ENCODE measurements at regions not wholly inside any gene's neighbourhood (a gene's known extent, or its start where the extent isn't known, plus 50 kb on each side); places are given as distances from the start of the nearest gene placed in this dataset.

DNA sequence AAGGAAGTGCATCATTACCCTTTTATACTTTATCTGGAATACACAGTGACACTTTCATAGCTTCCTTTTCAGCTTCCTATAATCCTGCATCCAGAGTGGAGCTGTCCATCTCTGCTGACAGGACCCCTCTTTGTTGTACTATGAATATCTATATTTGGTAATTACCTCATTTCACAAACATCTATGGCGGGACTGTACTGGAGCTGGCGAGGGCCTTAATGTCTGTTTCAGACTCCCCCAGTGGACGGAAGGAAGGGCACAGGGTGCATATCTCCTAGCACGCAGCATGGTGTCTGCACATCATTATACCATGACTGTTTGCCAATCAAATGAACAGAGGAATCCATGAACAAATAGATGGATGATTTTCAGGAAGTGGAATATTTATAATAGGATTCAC is 142.3 kb downstream of the SOX11 start:
- in situ Hi-C loops (cut with HindIII; ENCODE audit: low sequenced_read_pairs): no loop called here
- DNase-seq (ENCODE audit: low spot score): no peak

DNA sequence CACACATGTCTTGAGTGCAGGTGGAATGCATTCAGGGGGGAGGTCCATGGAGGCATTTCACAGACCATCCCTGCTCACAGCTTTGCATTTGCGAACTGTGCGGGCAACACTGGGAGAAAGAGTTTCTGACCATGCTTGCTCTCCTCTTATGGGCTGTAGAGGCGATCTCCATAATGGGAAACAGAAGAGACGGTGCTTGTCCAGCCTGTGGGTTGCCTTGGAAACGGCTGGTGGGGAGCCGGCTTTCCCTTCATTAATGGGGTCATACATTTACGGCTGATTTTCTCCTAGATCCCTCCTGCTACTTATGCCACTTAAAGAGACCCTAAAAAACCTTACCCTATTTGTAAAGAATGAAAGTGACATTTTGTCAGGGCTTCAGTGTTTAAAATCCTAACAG is 147.4 kb downstream of the SOX11 start:
- in situ Hi-C loops (cut with HindIII; ENCODE audit: low sequenced_read_pairs): no loop called here
- no peak for DNase-seq (ENCODE audit: low spot score)

DNA sequence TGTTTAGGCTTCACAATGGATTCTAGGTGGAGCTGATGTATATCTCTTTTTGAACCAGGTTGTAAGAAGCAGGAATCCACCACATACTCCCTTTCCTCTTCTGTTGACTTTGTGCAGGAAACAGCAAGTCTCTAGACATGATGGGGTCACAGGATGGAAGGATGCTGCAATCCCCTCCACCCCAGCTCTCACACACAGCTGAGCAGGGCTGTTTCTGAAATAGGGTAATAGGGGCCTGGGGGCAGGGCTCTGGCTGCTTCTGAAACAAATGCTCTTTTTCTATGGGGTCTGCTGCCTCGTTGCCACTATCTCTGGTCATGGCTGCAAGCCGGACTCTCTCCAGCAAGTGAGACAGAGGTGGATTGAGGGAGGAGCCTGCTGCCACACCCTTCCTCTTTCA is 148.9 kb downstream of the SOX11 start:
- DNase-seq (ENCODE audit: low spot score): no peak
- in situ Hi-C loops (cut with HindIII; ENCODE audit: low sequenced_read_pairs): no loop called here

DNA sequence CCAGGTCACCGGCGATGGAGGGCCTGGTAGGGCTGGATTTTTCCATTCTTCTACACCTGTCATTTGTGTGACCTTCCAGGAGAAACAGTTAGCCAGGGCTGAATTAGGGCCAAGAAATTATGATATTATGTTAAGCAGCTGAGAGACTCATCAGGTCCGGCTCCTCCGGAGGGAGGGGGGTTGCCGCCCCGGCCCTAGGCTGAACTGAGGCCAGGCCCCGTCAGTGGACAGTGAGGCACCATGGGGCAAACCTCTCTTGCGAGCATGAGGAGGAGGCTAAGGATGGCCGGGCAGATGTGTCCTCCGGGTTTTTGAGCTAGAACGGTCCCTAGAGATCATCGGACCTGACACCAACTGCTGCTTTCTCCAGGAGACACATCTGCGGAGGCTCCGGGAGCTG is 150.1 kb downstream of the SOX11 start:
- DNase-seq (ENCODE audit: low spot score): no peak
- in situ Hi-C loops (cut with HindIII; ENCODE audit: low sequenced_read_pairs): no loop called here

DNA sequence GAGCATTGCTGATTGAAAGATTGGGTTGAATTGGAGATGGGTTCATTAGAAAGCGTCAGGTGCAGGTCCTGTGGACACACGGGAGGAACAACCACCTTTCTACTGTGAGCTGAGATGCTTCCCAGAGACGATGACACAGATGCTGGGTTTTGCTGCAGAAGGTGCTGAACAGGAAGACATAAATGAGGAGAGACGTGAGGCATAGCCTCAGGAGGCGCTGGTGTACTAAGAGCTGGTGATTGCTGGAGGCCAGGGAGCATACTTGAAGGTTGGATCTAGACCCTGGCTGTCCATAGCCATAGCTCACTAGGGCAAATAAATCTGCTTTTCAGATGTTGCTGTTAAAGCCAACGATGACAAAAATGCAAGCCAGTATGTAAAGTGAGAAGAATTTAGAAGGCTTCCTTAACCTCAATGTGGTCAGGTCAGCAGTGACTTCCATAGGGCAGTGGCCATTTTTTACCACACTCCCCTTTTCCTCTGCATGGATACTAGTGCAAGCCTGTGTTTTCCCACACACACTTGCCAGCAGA is 153.7 kb downstream of the SOX11 start:
- DNase-seq (ENCODE audit: low spot score): no peak
- in situ Hi-C loops (cut with HindIII; ENCODE audit: low sequenced_read_pairs): no loop called here

DNA sequence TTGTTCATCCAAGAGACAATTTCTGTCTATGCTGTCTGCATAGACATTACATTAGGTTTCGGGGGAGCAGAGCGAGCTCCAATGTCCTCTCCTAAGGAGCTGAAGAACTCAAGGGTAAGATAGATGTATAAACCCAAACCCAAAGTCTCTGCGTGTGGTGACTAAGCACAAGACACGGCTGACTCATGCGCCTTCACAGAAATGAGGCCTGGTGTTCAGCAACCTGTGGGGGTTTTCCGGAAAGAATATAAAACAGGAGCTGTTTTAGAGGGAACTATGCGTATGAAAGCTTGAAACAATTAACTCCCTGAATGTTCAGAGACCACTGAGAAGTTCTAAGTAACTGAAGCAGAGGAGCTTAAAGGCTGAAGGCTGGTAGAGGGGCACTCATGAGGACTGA is 154.7 kb downstream of the SOX11 start:
- in situ Hi-C loops (cut with HindIII; ENCODE audit: low sequenced_read_pairs): no loop called here

DNA sequence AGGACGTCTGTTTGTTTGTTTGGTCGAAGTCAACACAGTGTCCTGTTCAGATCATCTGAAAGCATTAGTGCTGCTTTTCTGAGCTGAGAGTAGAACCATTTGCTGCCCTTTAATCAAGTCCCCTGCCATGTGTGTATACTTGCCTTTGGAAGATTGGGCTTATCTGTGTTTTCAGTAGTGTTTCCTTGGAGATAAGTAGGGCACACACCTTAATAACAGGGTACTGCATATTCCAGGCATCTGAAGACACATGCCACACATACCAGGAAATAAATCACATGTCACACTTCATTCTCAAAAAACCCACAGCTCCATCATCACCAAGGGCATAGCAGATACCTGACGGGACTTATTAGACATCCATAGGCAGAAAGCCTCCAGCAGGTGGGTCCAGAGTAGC is 157.4 kb downstream of the SOX11 start:
- in situ Hi-C loops (cut with HindIII; ENCODE audit: low sequenced_read_pairs): no loop called here
- no peak for DNase-seq (ENCODE audit: low spot score)

More for the DNA sequence above, 154.7 kb downstream of the SOX11 start:
- no peak for DNase-seq (ENCODE audit: low spot score)

DNA sequence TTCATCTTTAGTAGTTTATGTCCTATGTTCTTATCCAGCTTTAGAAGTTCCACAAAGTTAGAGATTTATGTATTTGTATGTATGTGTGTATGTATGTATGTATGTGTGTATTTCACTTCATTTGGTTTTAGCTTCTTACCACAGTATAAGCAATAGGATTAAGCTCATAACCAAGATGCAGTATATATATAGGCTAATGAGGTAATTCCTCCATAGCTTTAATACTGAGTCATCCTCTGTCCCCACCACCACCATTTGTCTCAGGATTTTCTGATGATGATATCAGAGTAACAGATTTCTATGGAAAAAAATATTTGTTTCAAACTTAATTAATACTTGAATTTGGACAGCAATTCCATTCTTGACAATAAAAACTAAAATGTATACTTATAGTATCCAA is 159.2 kb downstream of the SOX11 start:
- in situ Hi-C loops (cut with HindIII; ENCODE audit: low sequenced_read_pairs): no loop called here
- DNase-seq (ENCODE audit: low spot score): no peak

DNA sequence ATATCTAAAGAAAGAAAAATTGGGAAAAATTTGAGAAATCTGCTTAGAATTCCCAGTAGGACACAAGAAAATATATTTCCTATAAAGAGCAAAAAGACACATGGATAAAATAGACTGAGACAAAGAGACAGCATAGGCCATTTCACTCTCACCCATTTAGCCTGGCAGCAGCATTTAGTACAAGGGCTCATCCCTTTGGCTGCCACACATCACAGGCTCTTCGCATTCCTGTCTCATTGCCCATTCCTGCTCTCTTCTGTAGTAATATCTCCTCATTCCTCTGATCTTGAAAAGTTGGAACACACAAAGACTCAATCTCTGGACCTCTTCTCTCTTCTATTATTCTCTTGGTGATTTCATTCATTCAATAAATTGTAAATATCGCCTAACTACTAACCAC is 162.6 kb downstream of the SOX11 start:
- in situ Hi-C loops (cut with HindIII; ENCODE audit: low sequenced_read_pairs): no loop called here

DNA sequence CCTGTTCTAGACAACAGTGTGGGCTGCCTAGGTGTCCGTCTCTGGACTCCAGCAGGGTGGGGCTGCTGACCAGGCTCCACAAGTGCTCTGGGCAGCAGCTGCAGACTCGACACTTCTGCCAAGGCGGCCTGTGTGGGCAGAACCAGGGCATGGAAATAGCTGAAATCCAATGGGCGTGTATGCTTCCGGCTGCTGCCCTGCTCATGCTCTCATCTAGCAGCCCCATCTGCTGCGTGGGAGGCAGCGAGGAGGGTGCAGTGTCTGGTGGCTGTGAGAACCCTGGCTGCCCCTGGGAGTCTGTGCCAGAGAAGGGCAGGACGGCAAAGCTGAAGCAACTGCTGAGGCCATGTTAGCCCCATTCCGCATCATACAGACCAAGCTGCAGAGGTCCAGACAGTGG is 174.9 kb downstream of the SOX11 start:
- in situ Hi-C loops (cut with HindIII; ENCODE audit: low sequenced_read_pairs): no loop called here

More for the DNA sequence above, 162.6 kb downstream of the SOX11 start:
- DNase-seq (ENCODE audit: low spot score): no peak

DNA sequence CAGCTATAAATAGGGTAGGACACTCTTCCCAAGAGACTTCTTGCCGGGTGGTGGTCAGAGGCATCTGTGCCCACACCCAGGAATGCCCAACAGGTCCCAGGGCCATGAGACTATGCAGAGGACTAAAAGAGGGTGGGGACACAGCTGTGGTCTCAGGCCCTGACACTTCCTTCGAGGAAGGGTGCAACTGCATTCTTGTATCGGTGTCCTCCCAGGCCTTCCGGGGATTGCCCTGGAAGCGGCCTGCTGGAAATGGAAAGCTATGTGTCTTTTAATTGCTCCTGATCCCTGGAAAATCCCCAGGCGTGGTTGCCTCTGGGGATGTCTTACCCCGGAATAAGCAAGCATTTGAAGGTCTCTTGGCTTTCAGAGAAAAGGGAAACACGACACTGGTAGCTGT is 176.7 kb downstream of the SOX11 start:
- no peak for DNase-seq (ENCODE audit: low spot score)
- in situ Hi-C loops (cut with HindIII; ENCODE audit: low sequenced_read_pairs): no loop called here

More for the DNA sequence above, 174.9 kb downstream of the SOX11 start:
- no peak for DNase-seq (ENCODE audit: low spot score)

DNA sequence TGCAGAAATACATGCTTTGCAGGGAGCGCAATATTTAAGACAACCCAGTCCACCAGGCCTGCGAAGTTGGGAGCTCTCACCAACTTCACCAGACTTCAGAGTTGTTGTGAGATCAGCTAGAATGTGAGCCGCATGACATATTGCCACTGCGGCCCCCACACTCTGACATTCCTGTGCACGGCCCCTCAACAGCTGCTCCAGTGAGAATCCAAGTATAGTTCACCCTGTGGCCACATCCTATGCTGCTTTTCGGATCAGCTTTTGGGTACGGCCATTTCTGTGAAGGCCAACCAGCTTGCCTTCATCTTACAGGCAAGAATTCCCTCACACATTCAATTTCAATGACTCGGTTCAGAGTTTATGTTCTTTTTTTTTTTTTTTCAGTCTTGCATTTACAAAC is 177.8 kb downstream of the SOX11 start:
- no peak for DNase-seq (ENCODE audit: low spot score)
- in situ Hi-C loops (cut with HindIII; ENCODE audit: low sequenced_read_pairs): no loop called here

DNA sequence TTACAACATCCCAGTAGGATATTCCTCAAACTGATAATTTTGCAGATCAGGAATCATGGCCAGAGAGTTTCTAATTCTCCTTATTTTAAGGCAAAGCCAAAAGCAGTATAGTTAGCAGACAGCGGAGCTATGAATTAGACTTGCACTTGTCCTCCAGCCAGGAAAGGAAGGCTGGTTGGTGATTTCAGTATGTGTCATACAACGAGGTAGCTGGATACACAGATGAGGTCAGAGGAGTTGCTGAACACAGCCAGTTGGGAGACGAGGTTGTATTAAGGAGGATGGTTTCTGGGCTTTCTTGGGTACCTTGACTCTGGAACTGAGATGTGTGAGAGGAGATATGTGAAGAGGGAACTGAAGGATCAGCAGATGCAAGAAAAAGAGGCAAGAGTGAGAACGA is 185.2 kb downstream of the SOX11 start:
- in situ Hi-C loops (cut with HindIII; ENCODE audit: low sequenced_read_pairs): no loop called here
- DNase-seq (ENCODE audit: low spot score): no peak

DNA sequence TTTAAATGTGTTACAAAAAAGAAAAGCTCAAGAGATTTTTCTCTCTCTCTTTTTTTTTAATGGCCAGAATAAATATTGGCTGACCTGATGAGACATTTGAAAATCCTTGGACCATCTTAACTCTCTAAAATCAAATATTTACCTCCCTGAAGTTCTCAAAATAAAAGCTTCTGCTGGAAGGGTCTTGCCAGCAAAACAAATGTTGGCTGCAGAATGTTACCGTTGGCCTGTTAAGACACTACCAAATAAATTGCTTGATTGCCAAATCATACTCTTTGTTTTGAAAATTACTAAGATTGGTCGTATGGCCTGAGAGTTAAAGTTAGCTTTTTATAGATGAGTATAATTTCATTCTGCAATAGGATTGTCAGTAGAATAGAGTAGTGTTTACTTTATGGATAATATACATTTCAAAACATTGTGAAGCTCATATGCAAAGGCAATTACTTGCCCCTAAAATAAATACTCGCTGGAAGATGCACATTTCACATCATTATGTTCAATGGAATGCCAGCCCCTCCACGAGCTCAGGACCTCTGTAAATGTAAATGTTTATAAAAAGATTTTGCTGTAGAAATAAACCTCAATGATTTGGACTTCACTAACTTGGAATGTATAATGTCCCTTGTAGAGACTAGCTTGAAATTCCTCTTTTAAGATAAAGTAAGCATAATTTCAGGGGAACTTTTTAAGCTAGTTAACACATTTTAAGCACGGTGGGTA is 193.4 kb downstream of the SOX11 start:
- DNase-seq (ENCODE audit: low spot score): no peak
- in situ Hi-C loops (cut with HindIII; ENCODE audit: low sequenced_read_pairs): no loop called here

DNA sequence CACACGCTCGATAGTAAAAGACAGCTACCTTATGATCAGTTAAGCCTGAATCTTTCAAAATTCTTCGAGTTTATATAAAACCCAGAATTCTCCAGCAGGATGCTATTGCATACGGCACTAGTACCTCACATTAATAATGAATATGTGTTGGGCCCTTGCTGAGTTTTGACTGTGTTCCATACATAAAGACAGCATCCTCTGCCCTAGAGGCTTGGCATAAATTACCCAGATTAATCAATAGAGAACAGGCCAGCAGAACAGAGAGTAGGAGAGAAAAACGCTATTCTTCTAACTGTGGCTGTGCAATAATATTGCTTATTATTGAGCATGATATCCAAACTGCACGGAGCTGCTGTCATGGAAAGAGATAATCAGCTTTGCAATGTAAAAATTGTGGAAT is 194.3 kb downstream of the SOX11 start:
- no peak for DNase-seq (ENCODE audit: low spot score)
- in situ Hi-C loops (cut with HindIII; ENCODE audit: low sequenced_read_pairs): no loop called here

DNA sequence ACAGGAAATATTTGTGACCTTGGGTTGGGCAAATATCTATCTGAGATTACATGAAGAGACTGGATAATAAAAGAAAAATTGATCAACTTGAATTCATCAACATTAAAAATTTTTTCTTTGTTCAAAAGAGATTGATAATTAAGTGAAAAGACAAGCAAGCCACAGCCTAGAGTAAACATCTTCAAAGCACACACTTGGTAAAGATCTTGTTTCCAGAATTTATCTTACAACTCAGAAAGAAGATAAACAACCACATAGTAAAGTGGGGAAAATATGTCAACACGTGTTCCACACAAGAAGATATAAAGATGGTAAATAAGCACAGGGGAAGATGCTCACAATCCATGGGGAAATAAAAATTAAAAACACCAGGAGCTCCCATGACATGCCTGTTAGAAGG is 195.9 kb downstream of the SOX11 start:
- in situ Hi-C loops (cut with HindIII; ENCODE audit: low sequenced_read_pairs): no loop called here

DNA sequence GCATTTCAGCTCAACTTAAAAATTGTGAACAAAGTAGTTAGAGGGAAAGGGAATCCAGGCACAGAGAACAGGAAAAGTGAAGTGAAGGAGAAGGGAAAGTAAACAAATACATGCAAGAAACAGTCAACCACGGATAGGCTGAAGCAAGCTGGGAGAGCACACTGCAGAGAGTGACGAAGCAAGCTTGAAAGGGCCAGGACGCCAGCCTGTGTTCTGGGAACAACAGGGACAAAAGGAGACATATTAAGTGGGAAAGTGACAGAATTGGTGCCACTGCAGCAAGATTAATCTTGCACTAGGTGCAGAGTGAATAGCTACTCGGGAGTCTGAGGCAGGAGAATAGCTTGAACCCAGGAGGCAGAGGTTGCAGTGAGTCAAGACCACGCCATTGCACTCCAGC is 197.3 kb downstream of the SOX11 start:
- no peak for DNase-seq (ENCODE audit: low spot score)
- in situ Hi-C loops (cut with HindIII; ENCODE audit: low sequenced_read_pairs): no loop called here

More for the DNA sequence above, 195.9 kb downstream of the SOX11 start:
- no peak for DNase-seq (ENCODE audit: low spot score)

DNA sequence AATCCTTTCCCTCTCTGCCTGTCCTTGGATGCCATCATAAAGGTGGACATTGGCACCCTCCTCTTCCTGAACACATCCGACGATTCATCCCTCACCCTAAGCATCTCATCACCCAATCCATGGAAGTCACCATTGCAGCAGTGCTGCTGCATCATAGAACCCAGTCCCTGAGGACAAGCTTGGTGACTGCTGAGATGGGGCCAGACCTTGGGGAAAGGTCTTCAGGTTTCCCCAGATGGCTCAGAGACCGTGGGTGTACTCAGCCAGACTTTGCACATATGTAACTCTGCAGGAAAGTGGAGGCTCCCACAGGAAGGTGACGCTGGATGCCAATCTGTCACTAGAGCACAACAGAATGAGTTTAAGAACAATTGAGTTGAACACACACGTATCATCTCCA is 202.2 kb downstream of the SOX11 start:
- in situ Hi-C loops (cut with HindIII; ENCODE audit: low sequenced_read_pairs): no loop called here
- DNase-seq (ENCODE audit: low spot score): no peak

DNA sequence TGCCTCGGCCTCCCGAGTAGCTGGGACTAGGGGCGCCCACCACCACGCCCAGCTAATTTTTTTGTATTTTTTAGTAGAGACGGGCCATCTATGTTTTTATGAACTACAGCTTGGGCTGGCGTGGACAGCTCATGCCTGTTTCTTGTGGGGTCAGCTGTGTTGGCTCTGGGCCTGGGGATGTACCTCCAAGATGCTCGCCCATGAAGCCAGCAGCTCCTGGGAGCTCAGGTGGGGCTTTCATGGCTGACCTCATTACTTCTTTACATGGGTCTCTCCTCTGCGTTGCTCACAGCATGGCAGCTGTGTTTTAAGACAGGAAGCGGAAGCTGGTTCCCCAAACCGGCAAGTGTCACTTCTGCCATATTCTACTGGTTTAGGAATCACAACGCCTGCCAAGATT is 203.1 kb downstream of the SOX11 start:
- no peak for DNase-seq (ENCODE audit: low spot score)
- in situ Hi-C loops (cut with HindIII; ENCODE audit: low sequenced_read_pairs): no loop called here

DNA sequence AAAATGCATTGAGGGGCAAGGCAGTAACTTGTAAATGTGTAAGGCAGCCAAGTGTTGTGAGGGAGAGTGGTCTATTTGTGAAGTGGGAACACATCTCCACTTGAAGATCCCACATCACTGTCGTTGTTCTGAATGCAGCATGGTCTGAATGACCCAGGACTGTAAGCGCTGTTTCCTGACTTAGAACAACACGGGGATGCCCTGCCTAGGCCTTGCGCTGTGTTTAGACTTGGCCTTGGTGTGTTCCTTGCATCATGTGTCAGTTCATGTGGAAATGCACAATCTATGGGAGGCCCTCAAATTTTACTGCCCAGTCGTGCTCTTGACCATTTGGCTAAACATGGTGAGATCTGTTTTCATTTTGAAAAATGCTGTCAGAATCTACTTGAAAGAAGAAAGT is 205.1 kb downstream of the SOX11 start:
- DNase-seq (ENCODE audit: low spot score): no peak
- in situ Hi-C loops (cut with HindIII; ENCODE audit: low sequenced_read_pairs): no loop called here

DNA sequence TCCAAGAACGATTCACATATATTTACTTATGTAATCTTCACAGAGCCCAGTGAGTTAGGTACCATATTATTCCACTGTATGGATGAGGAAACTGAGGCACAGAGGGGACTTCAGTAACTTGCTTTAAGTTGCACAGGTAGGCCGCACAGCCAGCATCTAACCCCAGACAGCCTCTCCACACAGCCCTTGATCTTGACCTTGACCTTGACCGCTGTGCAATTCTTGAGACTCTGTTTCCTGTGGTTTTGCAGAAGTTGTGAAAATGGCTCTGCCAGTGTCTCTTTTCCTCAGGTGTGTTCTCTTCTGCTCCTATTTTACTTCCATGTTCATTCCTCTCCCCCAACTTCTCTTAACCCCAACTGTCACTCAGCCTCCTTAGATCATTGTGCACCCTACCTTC is 206.5 kb downstream of the SOX11 start:
- no peak for DNase-seq (ENCODE audit: low spot score)
- in situ Hi-C loops (cut with HindIII; ENCODE audit: low sequenced_read_pairs): no loop called here
